HG03095 (cell line): ENCODE measurements at regions not wholly inside any gene's neighbourhood (a gene's known extent, or its start where the extent isn't known, plus 50 kb on each side); places are given as distances from the start of the nearest gene placed in this dataset.
"Not testable (repeated sequence)": the region's sequence is repeated elsewhere in the genome, so short reads cannot be mapped to it uniquely, and the experiment has no call there.

Source experiments
- ATAC-seq: cut with Tn5 transposase; IDR thresholded peaks from one replicate; pipeline ENCODE4 v1.9.1; 2021; ENCODE audit warnings: moderate library complexity; ENCODE audit not compliant: unreplicated experiment

- no peak for ATAC-seq
These were observed 197.4 kb downstream of the UQCRFS1 start for GRCh38 chr19:29015569-29015968.

- ATAC-seq = no peak
These were observed 198.0 kb downstream of the UQCRFS1 start for GRCh38 chr19:29014857-29015436.

- ATAC-seq = no peak
These were observed 199.0 kb downstream of the UQCRFS1 start for GRCh38 chr19:29013988-29014387.

- no peak for ATAC-seq
These were observed 199.6 kb downstream of the UQCRFS1 start for GRCh38 chr19:29013325-29013724.

- ATAC-seq = no peak
These were observed 200.5 kb downstream of the UQCRFS1 start for GRCh38 chr19:29012457-29012856.

GRCh38 chr19:29010276-29010675 lies 202.7 kb downstream of the UQCRFS1 start:
- no peak for ATAC-seq

GRCh38 chr19:29006057-29006735 lies 206.8 kb downstream of the UQCRFS1 start:
- no peak for ATAC-seq

GRCh38 chr19:29004796-29005195 lies 208.2 kb downstream of the UQCRFS1 start:
- ATAC-seq = no peak

- ATAC-seq = no peak
These were observed 209.1 kb downstream of the UQCRFS1 start for GRCh38 chr19:29003641-29004409.

- no peak for ATAC-seq
These were observed 210.6 kb downstream of the UQCRFS1 start for GRCh38 chr19:29002336-29002735.

- ATAC-seq = no peak
These were observed 211.2 kb downstream of the UQCRFS1 start for GRCh38 chr19:29001597-29002245.

GRCh38 chr19:29001141-29001581 lies 211.8 kb downstream of the UQCRFS1 start:
- ATAC-seq = no peak

- ATAC-seq = no peak
These were observed 213.1 kb downstream of the UQCRFS1 start for GRCh38 chr19:28999724-29000433.

- ATAC-seq = no peak
These were observed 214.0 kb downstream of the UQCRFS1 start for GRCh38 chr19:28998974-28999373.

- not testable (repeated sequence) for ATAC-seq
These were observed 215.1 kb downstream of the UQCRFS1 start for GRCh38 chr19:28997866-28998265.

GRCh38 chr19:28990522-28990921 lies 222.4 kb downstream of the UQCRFS1 start:
- no peak for ATAC-seq

GRCh38 chr19:28989739-28990138 lies 223.2 kb downstream of the UQCRFS1 start:
- ATAC-seq = no peak

- no peak for ATAC-seq
These were observed 224.9 kb downstream of the UQCRFS1 start for GRCh38 chr19:28988066-28988465.

- no peak for ATAC-seq
These were observed 225.8 kb downstream of the UQCRFS1 start for GRCh38 chr19:28987177-28987576.

GRCh38 chr19:28985201-28985600 lies 227.8 kb downstream of the UQCRFS1 start:
- ATAC-seq = no peak

- ATAC-seq = no peak
These were observed 228.6 kb downstream of the UQCRFS1 start for GRCh38 chr19:28984315-28984714.
